Neural progenitor cell (in vitro differentiated cells): ENCODE measurements at regions not wholly inside any gene's neighbourhood (a gene's known extent, or its start where the extent isn't known, plus 50 kb on each side); places are given as distances from the start of the nearest gene placed in this dataset.

ENCODE experiments used
- EZH2 ChIP-seq: fragments of 200-600 bp; sonication (generic); IDR thresholded peaks from 2 replicates; pipeline ENCODE4 v1.6.1; 2017; ENCODE audit warnings: antibody characterized with exemption, mild to moderate bottlenecking, moderate library complexity
- EZH2phosphoT487 ChIP-seq: fragments of 200-600 bp; sonication (generic); IDR thresholded peaks from 2 replicates; pipeline ENCODE4 v1.6.1; 2017; ENCODE audit warnings: antibody characterized with exemption
- TF ChIP-seq, protein P1 (sequence below): fragments of 200-600 bp; sonication (generic); IDR thresholded peaks from 2 replicates; pipeline ENCODE4 v1.5.1; 2017; ENCODE audit warnings: antibody characterized with exemption, mild to moderate bottlenecking

- TF ChIP-seq EZH2phosphoT487 (no peak), EZH2 (no peak)
- TF ChIP-seq, protein P1, sequence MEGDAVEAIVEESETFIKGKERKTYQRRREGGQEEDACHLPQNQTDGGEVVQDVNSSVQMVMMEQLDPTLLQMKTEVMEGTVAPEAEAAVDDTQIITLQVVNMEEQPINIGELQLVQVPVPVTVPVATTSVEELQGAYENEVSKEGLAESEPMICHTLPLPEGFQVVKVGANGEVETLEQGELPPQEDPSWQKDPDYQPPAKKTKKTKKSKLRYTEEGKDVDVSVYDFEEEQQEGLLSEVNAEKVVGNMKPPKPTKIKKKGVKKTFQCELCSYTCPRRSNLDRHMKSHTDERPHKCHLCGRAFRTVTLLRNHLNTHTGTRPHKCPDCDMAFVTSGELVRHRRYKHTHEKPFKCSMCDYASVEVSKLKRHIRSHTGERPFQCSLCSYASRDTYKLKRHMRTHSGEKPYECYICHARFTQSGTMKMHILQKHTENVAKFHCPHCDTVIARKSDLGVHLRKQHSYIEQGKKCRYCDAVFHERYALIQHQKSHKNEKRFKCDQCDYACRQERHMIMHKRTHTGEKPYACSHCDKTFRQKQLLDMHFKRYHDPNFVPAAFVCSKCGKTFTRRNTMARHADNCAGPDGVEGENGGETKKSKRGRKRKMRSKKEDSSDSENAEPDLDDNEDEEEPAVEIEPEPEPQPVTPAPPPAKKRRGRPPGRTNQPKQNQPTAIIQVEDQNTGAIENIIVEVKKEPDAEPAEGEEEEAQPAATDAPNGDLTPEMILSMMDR, result no peak
These were observed 771.7 kb upstream of the PCDH7 start for GRCh38 chr4:29948451-29948850.
